Prostate gland (tissue), 2 donors: ENCODE measurements at regions not wholly inside any gene's neighbourhood (a gene's known extent, or its start where the extent isn't known, plus 50 kb on each side); places are given as distances from the start of the nearest gene placed in this dataset.

Source experiments
- DNase-seq: peaks from one replicate; pipeline ENCODE4 v3.0.0-alpha.2; 2019; ENCODE audit warnings: low spot score
- H3K27ac ChIP-seq, 2 donors: fragments of 200-600 bp; sonication (generic); 2 replicates each; pipeline ENCODE4 v1.5.1; 2017 to 2019
- H3K27me3 ChIP-seq: fragments of 200-600 bp; sonication (generic); replicated peaks from 2 replicates; pipeline ENCODE4 v1.5.1; 2019; ENCODE audit not compliant: insufficient read depth
- H3K36me3 ChIP-seq, 2 donors: fragments of 200-600 bp; sonication (generic); 1 replicate in 1 of 2; 2 replicates in 1 of 2; pipeline versions ENCODE4 v1.5.1 to v1.8.1; 2017 to 2019
- H3K4me1 ChIP-seq: fragments of 200-600 bp; sonication (generic); replicated peaks from 2 replicates; pipeline ENCODE4 v1.5.1; 2019
- H3K4me3 ChIP-seq, 2 donors: fragments of 200-600 bp; sonication (generic); 2 replicates each; pipeline ENCODE4 v1.5.1; 2017 to 2019
- H3K9me3 ChIP-seq: fragments of 200-600 bp; sonication (generic); 2 replicates; pipeline ENCODE4 v1.5.1; 2017
- CTCF ChIP-seq, 4 experiments: fragments of 200-600 bp in 2 of 4; fragments of 450-650 bp in 2 of 4; sonication (generic) in 2 of 4; IDR thresholded peaks; 1 replicate in 3 of 4; 2 replicates in 1 of 4; pipeline ENCODE4 v1.5.1; 2016 to 2019; ENCODE audit warnings: antibody characterized with exemption in 4 of 4, mild to moderate bottlenecking in 2 of 4, moderate library complexity in 2 of 4
- POLR2A ChIP-seq: fragments of 450-650 bp; IDR thresholded peaks from one replicate; pipeline ENCODE4 v1.6.1; 2016; ENCODE audit warnings: antibody characterized with exemption, mild to moderate bottlenecking
- POLR2AphosphoS5 ChIP-seq: sonication (generic); formaldehyde crosslinking; IDR thresholded peaks from one replicate; pipeline ENCODE4 v1.6.1; 2017; ENCODE audit warnings: antibody characterized with exemption
- WGBS: methylation state at CpG from one replicate; pipeline ENCODE4 v1.1.5; 2018; 5-methylcytosine and 5-hydroxymethylcytosine counted together
- intact Hi-C: fragments of 100-400 bp; cut with DNase I; formaldehyde crosslinking; loops from one replicate; pipeline ENCODE4 v1.14.2; 2022

DNA sequence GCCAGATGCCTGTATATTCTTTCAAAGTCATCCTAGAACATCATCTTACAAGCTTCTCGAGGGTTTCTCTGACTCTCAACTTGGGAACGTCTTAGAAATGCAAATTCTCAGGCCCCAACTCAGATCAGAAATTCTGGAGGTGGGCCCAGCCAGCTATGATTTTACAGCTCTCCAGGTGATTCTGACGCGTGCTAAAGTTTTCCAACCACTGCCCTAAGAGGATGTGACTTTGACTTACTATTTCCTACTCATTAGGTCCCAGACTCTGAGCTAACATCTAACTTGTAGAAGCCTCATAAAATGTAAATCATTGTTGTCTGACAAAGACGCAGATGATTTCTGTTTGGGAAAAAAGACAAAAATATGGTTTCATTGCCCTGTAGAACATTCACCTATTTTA, 61.1 kb downstream of the IRAG1 start:
- no peak for TF ChIP-seq POLR2AphosphoS5
- TF ChIP-seq POLR2A, result no peak
- no peak for TF ChIP-seq CTCF (IDR thresholded peaks at IDR 0.05)
- H3K9me3 ChIP-seq, result no peaks in the 10 kb centered on the region
- intact Hi-C loops, result no loop called here
- H3K27me3 ChIP-seq, result no peaks in the 10 kb centered on the region
- H3K4me1 ChIP-seq, result no peaks in the 10 kb centered on the region
- no peaks in the 10 kb centered on the region for H3K36me3 ChIP-seq
- no peak for DNase-seq
- no peak overlapping the region for H3K27ac ChIP-seq
- WGBS, result 74% methylated on average over 5 of the region's 5 CpGs
- H3K4me3 ChIP-seq, result no peak overlapping the region

GRCh38 chr11:10631761-10632160, 61.8 kb downstream of the IRAG1 start:
- Histone ChIP-seq H3K27me3 (no peaks in the 10 kb centered on the region), H3K27ac (no peak overlapping the region), H3K9me3 (no peaks in the 10 kb centered on the region), H3K36me3 (no peaks in the 10 kb centered on the region), H3K4me3 (no peak overlapping the region), H3K4me1 (no peaks in the 10 kb centered on the region)
- 88% methylated on average over 5 of the region's 5 CpGs for WGBS
- no peak for DNase-seq
- intact Hi-C loops, result no loop called here
- TF ChIP-seq POLR2AphosphoS5, result no peak
- TF ChIP-seq CTCF (IDR thresholded peaks at IDR 0.05), result no peak

DNA sequence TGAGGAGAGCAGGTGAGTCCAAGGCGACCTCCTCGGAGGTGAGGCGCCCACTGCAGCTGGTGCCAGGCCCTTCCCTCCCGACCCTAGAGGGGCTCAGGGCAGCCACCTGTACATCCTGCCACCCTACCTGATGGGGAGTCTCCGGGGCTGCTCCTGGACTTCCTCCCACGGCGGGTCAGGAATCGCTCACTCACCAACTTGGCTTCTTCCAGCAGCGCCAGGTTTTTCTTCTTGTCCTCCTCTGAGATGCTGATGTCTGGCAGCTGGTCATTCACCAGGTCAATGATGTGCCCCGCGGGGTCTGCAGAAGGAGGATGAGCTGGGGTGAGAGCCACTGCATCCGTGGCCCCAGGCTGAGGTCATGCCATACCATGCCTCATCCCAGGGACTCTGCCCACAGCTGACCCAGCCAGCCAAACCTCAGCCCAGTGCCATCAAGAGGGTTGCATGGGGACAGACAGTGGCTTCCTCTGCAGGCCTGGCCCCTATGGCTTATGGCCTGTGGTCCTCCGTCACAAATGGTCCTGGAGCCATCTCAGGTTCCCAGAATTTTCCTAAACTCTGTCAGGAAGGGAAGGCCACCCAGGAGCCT, 61.0 kb upstream of the LYVE1 start:
- no peak overlapping the region for H3K27ac ChIP-seq
- H3K27me3 ChIP-seq, result no peaks in the 10 kb centered on the region
- H3K9me3 ChIP-seq, result no peaks in the 10 kb centered on the region
- intact Hi-C loops, result loop anchor here (10.0 kb wide), 2 partner anchors 105 to 225 kb away; no protein-coding TSS in a partner anchor
- DNase-seq, result no peak
- 93% methylated on average over 13 of the region's 13 CpGs for WGBS
- no peak for TF ChIP-seq POLR2A
- no peak for TF ChIP-seq CTCF (IDR thresholded peaks at IDR 0.05)
- TF ChIP-seq POLR2AphosphoS5, result no peak
- no peaks in the 10 kb centered on the region for H3K36me3 ChIP-seq
- no peaks in the 10 kb centered on the region for H3K4me1 ChIP-seq
- H3K4me3 ChIP-seq, result no peak overlapping the region

GRCh38 chr11:10628508-10629236, 60.2 kb upstream of the LYVE1 start:
- no peak for TF ChIP-seq CTCF (IDR thresholded peaks at IDR 0.05)
- H3K27me3 ChIP-seq, result no peaks in the 10 kb centered on the region
- no peaks in the 10 kb centered on the region for H3K4me1 ChIP-seq
- H3K27ac ChIP-seq, result no peak overlapping the region
- no peaks in the 10 kb centered on the region for H3K36me3 ChIP-seq
- 79% methylated on average over 10 of the region's 10 CpGs for WGBS
- no peaks in the 10 kb centered on the region for H3K9me3 ChIP-seq
- no peak for DNase-seq
- intact Hi-C loops, result loop anchor here (10.0 kb wide), 2 partner anchors 106 to 224 kb away; no protein-coding TSS in a partner anchor
- H3K4me3 ChIP-seq, result no peak overlapping the region

DNA sequence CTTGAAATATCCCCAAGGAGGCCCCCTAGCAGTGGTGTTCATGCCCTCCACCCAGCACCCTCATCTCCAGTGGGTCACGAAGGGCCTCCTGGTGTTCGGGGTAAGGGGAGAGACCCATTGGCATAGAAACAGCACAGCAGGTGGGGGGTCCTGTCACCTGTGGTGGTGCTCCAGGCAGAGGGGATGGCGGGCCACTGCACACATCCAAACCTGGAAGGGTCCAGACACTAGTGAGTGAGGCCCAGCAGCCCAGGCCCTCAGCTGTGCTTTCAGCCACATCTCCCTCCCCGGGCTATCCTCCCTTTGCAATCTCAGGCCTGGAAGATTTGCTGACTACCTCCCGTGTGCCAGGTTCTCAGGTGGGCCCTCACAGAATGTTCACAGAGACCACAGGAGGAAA, 59.4 kb upstream of the LYVE1 start:
- no peak for TF ChIP-seq CTCF (IDR thresholded peaks at IDR 0.05)
- no peak for TF ChIP-seq POLR2AphosphoS5
- no peak for TF ChIP-seq POLR2A
- 96% methylated on average over 4 of the region's 5 CpGs for WGBS
- DNase-seq, result no peak
- intact Hi-C loops, result loop anchor here (10.0 kb wide), 2 partner anchors 107 to 223 kb away; no protein-coding TSS in a partner anchor
- Histone ChIP-seq H3K4me3 (no peak overlapping the region), H3K36me3 (no peaks in the 10 kb centered on the region), H3K27ac (no peak overlapping the region), H3K27me3 (no peaks in the 10 kb centered on the region), H3K9me3 (no peaks in the 10 kb centered on the region), H3K4me1 (no peaks in the 10 kb centered on the region)
